Mesothelial cell of epicardium (in vitro differentiated cells): ENCODE measurements at regions not wholly inside any gene's neighbourhood (a gene's known extent, or its start where the extent isn't known, plus 50 kb on each side); places are given as distances from the start of the nearest gene placed in this dataset.

ENCODE experiments used
- DNase-seq, 2 experiments: peaks; one replicate each; pipeline ENCODE4 v3.0.0; 2021; ENCODE audit warnings: low spot score in 2 of 2; ENCODE audit not compliant: unreplicated experiment in 2 of 2
- H3K27ac Mint-ChIP-seq: 2 replicates; pipeline ENCODE4 v1.8.0; 2021; ENCODE audit warnings: mixed read lengths
- H3K27me3 Mint-ChIP-seq: 2 replicates; pipeline ENCODE4 v1.8.0; 2021; ENCODE audit warnings: low read depth, mixed read lengths
- H3K36me3 Mint-ChIP-seq: 2 replicates; pipeline ENCODE4 v1.8.0; 2021; ENCODE audit warnings: mixed read lengths
- H3K4me1 Mint-ChIP-seq: 2 replicates; pipeline ENCODE4 v1.8.0; 2021; ENCODE audit warnings: mixed read lengths
- H3K4me3 Mint-ChIP-seq: 2 replicates; pipeline ENCODE4 v1.8.0; 2021; ENCODE audit warnings: mild to moderate bottlenecking, moderate library complexity, mixed read lengths
- H3K9me3 Mint-ChIP-seq: 2 replicates; pipeline ENCODE4 v1.8.0; 2021; ENCODE audit warnings: mixed read lengths
- CTCF ChIP-seq: fragments of 200-600 bp; sonication (generic); IDR thresholded peaks from one replicate; pipeline ENCODE4 v1.5.0; 2021; ENCODE audit warnings: antibody characterized with exemption; ENCODE audit not compliant: unreplicated experiment

- no peaks in the 10 kb centered on the region for H3K27me3 Mint-ChIP-seq
- no peak for DNase-seq
- H3K4me1 Mint-ChIP-seq: no peaks in the 10 kb centered on the region
- H3K36me3 Mint-ChIP-seq: peaks cover 17% of the 10 kb centered on the region
- no peak for TF ChIP-seq CTCF
- H3K9me3 Mint-ChIP-seq: peaks cover 3% of the 10 kb centered on the region
- H3K4me3 Mint-ChIP-seq: no peak overlapping the region
- H3K27ac Mint-ChIP-seq: no peak overlapping the region
Observed at GRCh38 chr3:124329723-124330122, 337.8 kb upstream of the ROPN1 start.

GRCh38 chr3:124333931-124334640, 342.2 kb upstream of the ROPN1 start:
- Mint-ChIP-seq H3K4me3 (no peak overlapping the region), H3K36me3 (peaks cover 20% of the 10 kb centered on the region), H3K27me3 (no peaks in the 10 kb centered on the region), H3K4me1 (no peaks in the 10 kb centered on the region), H3K27ac (no peak overlapping the region), H3K9me3 (peaks cover 3% of the 10 kb centered on the region)
- DNase-seq: no peak
- no peak for TF ChIP-seq CTCF

GRCh38 chr3:124336067-124336656, 344.2 kb upstream of the ROPN1 start:
- no peak for DNase-seq
- Mint-ChIP-seq H3K27ac (no peak overlapping the region), H3K4me1 (no peaks in the 10 kb centered on the region), H3K36me3 (peaks cover 12% of the 10 kb centered on the region), H3K9me3 (peaks cover 3% of the 10 kb centered on the region), H3K27me3 (no peaks in the 10 kb centered on the region), H3K4me3 (no peak overlapping the region)
- TF ChIP-seq CTCF: no peak

- peaks cover 2% of the 10 kb centered on the region for H3K36me3 Mint-ChIP-seq
- no peak overlapping the region for H3K4me3 Mint-ChIP-seq
- H3K27ac Mint-ChIP-seq: no peak overlapping the region
- H3K4me1 Mint-ChIP-seq: peaks cover under 1% of the 10 kb centered on the region
- no peaks in the 10 kb centered on the region for H3K9me3 Mint-ChIP-seq
- H3K27me3 Mint-ChIP-seq: no peaks in the 10 kb centered on the region
- no peak for DNase-seq
- no peak for TF ChIP-seq CTCF
Observed at GRCh38 chr3:124345845-124346244, 353.9 kb upstream of the ROPN1 start.

- no peak for TF ChIP-seq CTCF
- Mint-ChIP-seq H3K27me3 (peaks cover 2% of the 10 kb centered on the region), H3K27ac (no peak overlapping the region), H3K4me1 (peaks cover 7% of the 10 kb centered on the region), H3K9me3 (no peaks in the 10 kb centered on the region), H3K4me3 (no peak overlapping the region), H3K36me3 (peaks cover 2% of the 10 kb centered on the region)
- DNase-seq: no peak
Observed at GRCh38 chr3:124346487-124346886, 354.6 kb upstream of the ROPN1 start.
